ENCODE measurements at regions not wholly inside any gene's neighbourhood (a gene's known extent, or its start where the extent isn't known, plus 50 kb on each side); places are given as distances from the start of the nearest gene placed in this dataset.
"Not testable (repeated sequence)": the region's sequence is repeated elsewhere in the genome, so short reads cannot be mapped to it uniquely, and the experiment has no call there.

GRCh38 chr22:22374163-22374562 lies 129.6 kb downstream of the VPREB1 start:
- DNase-seq, result no peak

GRCh38 chr22:22374579-22374978 lies 130.0 kb downstream of the VPREB1 start:
- no peak for DNase-seq

DNA sequence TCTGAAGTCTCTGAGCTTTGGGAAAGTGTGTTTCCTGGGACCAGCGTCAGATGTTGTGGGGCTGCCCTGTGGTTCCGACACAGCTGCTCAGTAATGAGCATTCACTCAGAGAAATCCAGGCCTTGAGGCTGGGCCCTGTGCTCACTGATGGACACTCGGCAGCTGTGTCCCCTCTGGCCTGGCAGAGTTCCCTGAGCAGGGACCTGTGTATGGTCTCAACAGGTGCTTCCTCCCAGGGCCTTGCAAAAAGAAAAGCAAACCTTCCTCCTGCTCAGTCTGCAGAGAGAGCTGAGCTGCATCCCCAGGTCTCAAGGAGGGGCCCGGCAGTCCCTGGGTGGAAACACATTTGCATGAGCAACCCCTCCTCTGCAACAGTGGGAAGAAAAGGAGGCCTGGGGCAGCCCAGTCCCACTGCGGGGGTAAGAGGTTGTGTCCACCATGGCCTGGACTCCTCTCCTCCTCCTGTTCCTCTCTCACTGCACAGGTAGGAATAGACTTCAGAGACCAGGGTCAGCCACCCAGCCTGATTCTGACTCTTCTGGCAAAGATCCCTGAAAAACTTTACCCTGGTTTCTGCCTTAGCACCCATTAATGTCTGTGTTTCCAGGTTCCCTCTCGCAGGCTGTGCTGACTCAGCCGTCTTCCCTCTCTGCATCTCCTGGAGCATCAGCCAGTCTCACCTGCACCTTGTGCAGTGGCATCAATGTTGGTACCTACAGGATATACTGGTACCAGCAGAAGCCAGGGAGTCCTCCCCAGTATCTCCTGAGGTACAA lies 131.2 kb downstream of the VPREB1 start:
- peak; percentile 7 for DNase-seq

- DNase-seq, result no peak
Observed at GRCh38 chr22:22376352-22376706, 131.7 kb downstream of the VPREB1 start.

GRCh38 chr22:22376884-22377283 lies 131.7 kb downstream of the ZNF280B start:
- not testable (repeated sequence) for DNase-seq

GRCh38 chr22:22377335-22377734 lies 131.2 kb downstream of the ZNF280B start:
- DNase-seq, result no peak

DNA sequence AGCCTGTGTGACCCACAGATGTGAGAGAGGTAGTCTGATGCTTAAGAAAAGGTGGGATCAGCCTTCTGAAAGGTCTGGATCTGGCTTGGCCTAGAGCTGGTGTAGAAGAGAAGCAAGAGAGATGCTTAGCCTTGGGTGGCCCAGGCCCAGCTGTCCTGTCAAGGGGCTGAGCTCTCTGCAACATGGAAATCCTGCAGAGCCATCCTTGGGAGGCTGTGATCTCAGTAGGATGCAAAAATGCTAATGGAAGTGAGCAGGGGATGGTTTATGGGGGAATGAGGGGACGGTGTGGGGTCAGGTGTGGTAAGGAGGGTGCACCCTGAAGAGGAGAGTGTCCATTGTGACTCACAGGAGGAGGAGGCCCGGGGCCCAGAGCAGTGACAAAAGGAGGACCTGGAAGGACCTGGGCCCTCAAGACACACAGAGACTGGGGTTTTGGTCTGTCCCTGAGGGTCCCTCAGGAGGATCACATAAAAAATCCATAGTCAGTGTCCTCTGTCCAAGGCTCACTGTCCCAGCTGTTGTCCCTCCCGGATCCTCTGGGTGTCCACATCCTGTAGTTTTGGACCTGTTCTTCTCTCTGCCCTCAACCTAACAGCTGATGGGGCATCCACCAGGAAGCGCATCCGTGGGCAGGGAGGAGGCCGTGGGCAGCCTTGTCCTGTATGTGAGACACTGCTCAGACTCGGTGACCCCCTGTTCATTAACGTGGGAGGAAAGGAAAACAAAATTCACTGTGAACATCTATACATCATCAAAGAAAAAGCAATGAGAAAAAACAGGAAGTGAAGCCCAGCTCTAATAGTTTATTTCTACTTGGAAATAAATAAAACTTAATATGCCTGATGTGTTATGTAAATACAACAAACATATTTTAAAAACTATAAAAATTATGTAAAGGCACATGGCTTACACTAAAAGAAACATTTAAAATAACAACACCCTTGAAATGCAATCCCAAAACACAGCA lies 129.8 kb downstream of the ZNF280B start:
- DNase-seq, result no peak

DNA sequence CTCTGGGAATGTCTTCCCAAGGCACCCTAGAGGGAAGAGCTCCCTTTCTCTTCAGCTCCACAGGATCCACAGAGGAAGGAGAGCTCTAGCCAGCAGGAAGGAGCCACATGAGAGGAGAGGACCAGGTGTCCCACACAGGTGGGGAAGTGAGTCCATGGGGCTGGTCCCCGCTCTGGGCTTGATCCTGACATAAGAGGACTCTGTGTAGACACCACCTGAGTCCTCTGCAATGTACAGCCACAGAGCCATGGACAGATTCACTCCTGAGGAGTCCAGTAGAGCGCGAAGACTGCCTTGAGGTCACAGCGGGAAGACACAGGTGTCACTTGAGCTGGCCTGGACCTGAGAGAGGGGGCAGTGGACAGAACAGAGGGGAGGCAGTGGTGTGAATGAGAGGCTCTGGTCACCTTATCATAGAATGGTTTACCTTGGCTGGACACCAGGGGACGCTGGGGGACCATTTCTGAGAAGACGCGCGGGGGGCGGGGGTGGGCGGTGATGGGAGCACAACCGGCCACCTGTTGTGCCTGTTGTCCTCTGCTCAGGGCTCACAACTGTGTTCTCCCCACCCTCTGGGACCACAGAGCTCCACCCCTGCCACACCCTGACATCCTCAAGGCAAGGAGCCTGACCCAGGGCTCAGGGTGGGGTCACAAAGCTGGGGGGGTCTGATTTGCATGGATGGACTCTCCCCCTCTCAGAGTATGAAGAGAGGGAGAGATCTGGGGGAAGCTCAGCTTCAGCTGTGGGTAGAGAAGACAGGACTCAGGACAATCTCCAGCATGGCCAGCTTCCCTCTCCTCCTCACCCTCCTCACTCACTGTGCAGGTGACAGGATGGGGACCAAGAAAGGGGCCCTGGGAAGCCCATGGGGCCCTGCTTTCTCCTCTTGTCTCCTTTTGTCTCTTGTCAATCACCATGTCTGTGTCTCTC lies 128.2 kb downstream of the ZNF280B start:
- peak; percentile 67 for DNase-seq

DNA sequence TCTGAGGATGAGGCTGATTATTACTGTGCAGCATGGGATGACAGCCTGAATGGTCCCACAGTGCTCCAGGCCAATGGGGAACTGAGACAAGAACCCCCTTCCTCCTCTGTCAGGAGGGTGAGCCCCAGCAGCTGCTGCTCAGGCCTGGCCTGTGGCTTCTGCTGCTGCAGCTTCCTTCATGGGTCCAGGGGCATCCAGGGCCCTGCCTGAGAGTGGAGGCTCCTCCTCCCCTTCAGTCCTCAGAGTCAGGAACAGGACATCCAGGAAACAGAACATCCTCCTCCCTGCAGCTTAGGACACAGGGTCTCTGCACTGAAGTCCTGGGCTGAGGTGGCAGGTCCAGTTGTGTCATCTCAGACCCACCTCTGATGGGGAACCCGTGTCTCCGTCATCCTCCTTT lies 127.2 kb downstream of the ZNF280B start:
- DNase-seq, result not testable (repeated sequence)

DNA sequence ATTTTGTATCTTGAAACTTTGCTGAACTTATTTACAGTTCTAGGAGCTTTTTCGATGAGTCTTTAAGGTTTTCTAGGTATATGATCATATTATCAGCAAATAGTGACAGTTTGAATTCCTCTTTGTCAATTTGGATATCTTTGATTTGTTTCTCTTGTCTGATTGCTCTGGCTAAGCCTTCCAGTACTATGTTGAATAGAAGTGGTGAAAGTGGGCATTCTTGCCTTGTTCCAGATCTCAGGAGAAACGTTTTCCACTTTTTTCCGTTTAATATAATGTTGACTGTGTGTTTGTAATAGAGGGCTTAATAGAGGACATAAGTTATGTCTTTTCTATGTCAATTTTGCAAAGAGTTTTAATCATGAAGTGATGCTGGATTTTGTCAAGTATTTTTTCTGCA lies 124.3 kb downstream of the ZNF280B start:
- DNase-seq, result no peak

DNA sequence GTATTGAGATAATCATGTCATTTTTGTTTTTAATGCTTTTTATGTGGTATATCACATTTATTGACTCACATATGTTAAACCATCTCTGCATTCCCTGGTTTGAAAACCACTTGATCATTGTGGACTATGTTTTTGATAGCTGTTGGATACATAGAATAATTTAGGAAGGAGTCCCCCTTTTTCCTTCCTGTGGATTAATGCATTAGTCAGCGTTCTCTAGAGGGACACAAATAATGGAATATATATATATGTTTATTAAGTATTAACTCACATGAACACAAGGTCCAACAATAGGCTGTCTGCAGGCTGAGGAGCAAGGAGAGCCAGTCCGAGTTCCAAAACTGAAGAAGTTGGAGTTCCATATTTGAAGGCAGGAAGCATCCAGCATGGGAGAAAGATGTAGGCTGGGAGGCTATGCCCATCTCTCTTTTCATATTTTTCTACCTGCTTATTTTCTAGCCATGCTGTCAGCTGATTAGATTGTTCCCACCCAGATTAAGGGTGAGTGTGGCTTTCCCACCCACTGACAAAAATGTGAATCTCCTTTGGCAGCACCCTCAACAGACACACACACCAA lies 123.8 kb downstream of the ZNF280B start:
- no peak for DNase-seq

DNA sequence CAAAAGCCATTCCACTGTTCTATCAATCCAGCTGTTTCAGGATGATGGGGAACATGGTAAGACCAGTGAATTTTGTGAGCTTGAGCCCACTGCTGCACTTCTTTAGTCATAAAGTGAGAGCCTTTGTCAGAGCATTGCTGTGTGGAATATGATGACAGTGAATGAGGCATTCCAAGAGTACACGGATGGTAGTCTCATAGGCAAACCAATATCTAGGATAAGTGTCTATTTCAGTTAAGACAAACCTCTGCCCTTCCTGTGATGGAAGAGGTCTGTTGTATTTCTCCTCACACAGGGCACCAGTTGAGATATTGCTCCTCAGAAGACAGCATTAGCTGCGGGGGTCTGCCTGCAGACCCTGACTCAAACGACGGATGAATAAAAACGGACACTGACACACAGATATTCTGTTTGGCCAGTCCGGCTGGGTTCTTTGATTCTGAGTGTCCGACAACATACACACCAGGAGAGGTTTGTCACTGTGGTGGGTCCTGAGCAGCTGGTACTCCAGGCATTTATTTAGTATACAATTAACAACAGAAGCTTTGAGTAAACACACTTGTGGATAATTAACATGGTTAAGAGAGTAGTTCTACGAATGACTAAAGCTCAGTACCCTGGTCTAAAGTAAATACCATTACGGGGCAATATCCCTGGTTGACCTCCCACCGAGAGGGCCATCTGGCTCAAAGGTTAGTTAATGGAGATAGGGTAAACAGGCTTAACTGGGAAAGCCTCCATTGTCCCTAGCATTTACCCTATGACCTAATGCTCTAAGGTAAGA lies 121.7 kb downstream of the ZNF280B start:
- peak; percentile 90 for DNase-seq

- DNase-seq, result no peak
Observed at GRCh38 chr22:22387386-22387736, 121.2 kb downstream of the ZNF280B start.

DNA sequence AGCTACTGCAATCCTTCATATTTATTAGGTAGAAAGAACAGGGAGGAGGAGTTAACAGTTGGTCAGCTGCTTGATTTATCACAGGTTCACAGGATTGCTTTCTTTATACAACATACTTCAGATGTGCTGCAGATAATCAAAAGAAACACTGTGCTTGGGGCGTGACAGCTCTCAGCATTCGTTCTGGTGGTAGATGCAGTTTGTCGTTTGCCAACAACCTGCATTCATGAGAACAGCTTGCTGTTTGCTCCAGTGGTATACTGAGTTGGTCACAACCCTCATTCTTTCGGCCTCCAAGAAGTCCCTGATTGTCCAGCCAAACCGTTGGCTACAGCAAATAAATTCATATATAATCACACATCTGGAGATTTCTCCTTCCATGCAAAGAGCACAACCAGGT lies 120.5 kb downstream of the ZNF280B start:
- no peak for DNase-seq

- DNase-seq, result no peak
Observed at GRCh38 chr22:22388494-22388893, 120.0 kb downstream of the ZNF280B start.

DNA sequence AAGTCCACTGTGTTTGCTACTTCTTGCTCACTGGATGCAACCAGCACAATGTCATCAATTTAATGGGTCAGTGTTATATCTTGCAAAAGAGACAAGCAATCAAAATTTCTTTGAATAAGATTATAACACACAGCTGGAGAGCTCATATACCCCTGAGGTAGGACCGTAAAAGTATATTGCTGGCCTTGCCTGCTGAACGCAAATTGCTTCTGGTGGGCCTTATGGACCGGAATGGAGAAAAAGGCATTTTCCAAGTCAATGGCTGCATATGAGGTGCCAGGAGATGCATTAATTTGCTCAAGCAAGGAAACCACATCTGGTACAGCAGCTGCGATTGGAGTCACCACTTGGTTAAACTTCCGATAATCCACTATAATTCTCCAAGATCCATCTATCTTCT lies 119.1 kb downstream of the ZNF280B start:
- DNase-seq, result no peak

DNA sequence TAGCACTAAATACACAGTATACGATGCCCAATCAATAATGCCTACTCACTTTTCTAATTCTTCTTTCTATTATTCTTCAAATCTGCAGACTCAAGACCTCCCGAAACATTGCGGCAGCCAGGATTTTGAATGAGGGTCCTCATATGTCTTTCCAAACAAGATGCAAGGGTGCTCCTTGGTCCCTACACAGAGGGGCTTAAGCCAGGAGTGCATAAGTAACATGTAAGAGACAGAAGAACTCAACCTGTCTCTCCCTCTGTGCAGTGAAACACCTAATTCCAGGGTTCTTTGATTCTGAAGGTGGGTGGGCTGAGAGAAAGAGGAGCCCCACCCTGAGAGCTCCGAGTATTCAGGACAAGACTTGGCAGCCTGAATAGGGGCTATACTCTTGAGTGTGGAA lies 117.6 kb downstream of the ZNF280B start:
- DNase-seq, result no peak

- DNase-seq, result no peak
Observed at GRCh38 chr22:22391543-22391942, 117.0 kb downstream of the ZNF280B start.

DNA sequence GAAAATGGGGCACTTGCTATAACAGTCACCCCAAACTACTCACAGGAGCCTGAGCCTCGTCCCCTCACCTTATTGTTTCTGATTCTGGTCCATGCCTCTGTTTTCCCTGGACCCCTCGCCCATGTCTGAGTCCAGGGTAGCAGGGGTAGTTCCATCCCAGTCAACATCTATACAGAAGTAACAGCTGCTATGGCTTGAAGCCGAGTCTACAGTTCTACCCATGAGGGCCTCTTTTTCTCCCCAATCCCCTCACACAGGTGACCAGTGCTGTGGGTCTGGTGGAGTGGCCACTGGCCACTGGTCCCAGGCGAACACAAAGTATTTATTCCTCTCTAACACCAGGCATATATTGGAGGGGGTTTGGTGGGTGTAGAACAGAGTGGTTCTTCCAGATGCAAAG lies 116.4 kb downstream of the ZNF280B start:
- DNase-seq, result no peak

DNA sequence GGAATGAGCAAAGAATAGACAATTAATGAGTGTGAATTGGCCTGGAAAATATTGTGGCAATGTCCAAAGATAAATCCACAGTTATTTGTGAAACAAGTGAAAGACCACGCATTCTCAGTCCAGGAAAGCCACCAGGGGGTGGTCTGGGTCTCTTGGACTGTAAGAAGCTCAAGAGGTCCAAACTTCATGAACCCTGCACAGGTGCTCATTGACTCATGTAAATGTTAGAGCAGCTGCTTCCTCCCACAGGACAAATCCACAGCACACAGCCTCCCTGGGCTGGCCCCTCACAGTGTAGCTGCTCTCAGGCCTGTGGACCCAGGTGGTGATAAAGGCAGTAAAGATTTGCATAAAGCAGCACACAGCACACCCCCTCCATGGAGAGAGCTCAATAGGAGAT lies 114.0 kb downstream of the ZNF280B start:
- DNase-seq, result peak; percentile 60

DNA sequence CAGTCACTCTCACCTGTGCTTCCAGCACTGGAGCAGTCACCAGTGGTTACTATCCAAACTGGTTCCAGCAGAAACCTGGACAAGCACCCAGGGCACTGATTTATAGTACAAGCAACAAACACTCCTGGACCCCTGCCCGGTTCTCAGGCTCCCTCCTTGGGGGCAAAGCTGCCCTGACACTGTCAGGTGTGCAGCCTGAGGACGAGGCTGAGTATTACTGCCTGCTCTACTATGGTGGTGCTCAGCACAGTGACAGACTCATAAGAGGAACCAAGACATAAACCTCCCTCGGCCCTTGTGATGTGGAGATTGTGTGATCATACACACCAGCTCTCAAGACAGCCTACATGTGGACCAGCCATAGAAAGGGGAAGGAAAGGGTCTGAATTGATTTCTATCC lies 113.3 kb downstream of the ZNF280B start:
- no peak for DNase-seq

GRCh38 chr22:22396741-22397291 lies 111.7 kb downstream of the ZNF280B start:
- DNase-seq, result no peak
